CD4-positive, alpha-beta T cell treated with Interleukin-6 at 100 ng/mL for 8 hours (primary cell): ENCODE measurements at regions not wholly inside any gene's neighbourhood (a gene's known extent, or its start where the extent isn't known, plus 50 kb on each side); places are given as distances from the start of the nearest gene placed in this dataset.
"Not testable (repeated sequence)": the region's sequence is repeated elsewhere in the genome, so short reads cannot be mapped to it uniquely, and the experiment has no call there.

Experiments
- DNase-seq: peaks from one replicate; pipeline ENCODE4 v3.0.0-alpha.2; 2020; ENCODE audit warnings: mixed read lengths, low spot score

GRCh38 chr22:27311698-27312550 is 489.6 kb downstream of the MN1 start:
- no peak for DNase-seq

- DNase-seq = no peak
These were observed 489.0 kb downstream of the MN1 start for GRCh38 chr22:27312565-27312964.

GRCh38 chr22:27312966-27313855 is 488.3 kb downstream of the MN1 start:
- DNase-seq = no peak

GRCh38 chr22:27314276-27314807 is 487.2 kb downstream of the MN1 start:
- DNase-seq = no peak

GRCh38 chr22:27315833-27316232 is 485.7 kb downstream of the MN1 start:
- DNase-seq = no peak

- no peak for DNase-seq
These were observed 484.5 kb downstream of the MN1 start for GRCh38 chr22:27317096-27317495.

GRCh38 chr22:27317971-27318428 is 483.6 kb downstream of the MN1 start:
- DNase-seq = no peak

- DNase-seq = no peak
These were observed 483.0 kb downstream of the MN1 start for GRCh38 chr22:27318516-27318915.

- no peak for DNase-seq
These were observed 477.9 kb downstream of the MN1 start for GRCh38 chr22:27323661-27324060.

GRCh38 chr22:27324908-27325307 is 476.6 kb downstream of the MN1 start:
- not testable (repeated sequence) for DNase-seq

- no peak for DNase-seq
These were observed 474.1 kb downstream of the MN1 start for GRCh38 chr22:27327497-27327896.

GRCh38 chr22:27327981-27328721 is 473.4 kb downstream of the MN1 start:
- no peak for DNase-seq

GRCh38 chr22:27329131-27329850 is 472.3 kb downstream of the MN1 start:
- no peak for DNase-seq

GRCh38 chr22:27329966-27330645 is 471.4 kb downstream of the MN1 start:
- DNase-seq = no peak

GRCh38 chr22:27331526-27332281 is 469.9 kb downstream of the MN1 start:
- no peak for DNase-seq

- no peak for DNase-seq
These were observed 466.4 kb downstream of the MN1 start for GRCh38 chr22:27335102-27335660.

GRCh38 chr22:27336151-27337090 is 465.1 kb downstream of the MN1 start:
- no peak for DNase-seq

- DNase-seq = no peak
These were observed 463.9 kb downstream of the MN1 start for GRCh38 chr22:27337676-27338075.
